Mucosa of descending colon (tissue), 3 donors: ENCODE measurements at regions not wholly inside any gene's neighbourhood (a gene's known extent, or its start where the extent isn't known, plus 50 kb on each side); places are given as distances from the start of the nearest gene placed in this dataset.

Experiments
- ATAC-seq: fragments of 200-7000 bp; cut with Tn5 transposase; one replicate; pipeline ENCODE4 v1.9.1; 2020; ENCODE audit warnings: mild to moderate bottlenecking, moderate library complexity
- DNase-seq, 3 donors: peaks; one replicate each; pipeline ENCODE4 v3.0.0-alpha.2; 2020
- H3K36me3 ChIP-seq: fragments of 200-600 bp; one replicate; pipeline ENCODE4 v1.8.0; 2021; ENCODE audit warnings: low read depth, mild to moderate bottlenecking
- H3K4me1 ChIP-seq: fragments of 200-600 bp; one replicate; pipeline ENCODE4 v1.8.0; 2021; ENCODE audit warnings: low read depth, mild to moderate bottlenecking
- H3K4me3 ChIP-seq: fragments of 200-600 bp; one replicate; pipeline ENCODE4 v1.8.0; 2021; ENCODE audit warnings: mild to moderate bottlenecking
- H3K9me3 ChIP-seq: fragments of 200-600 bp; one replicate; pipeline ENCODE4 v1.8.0; 2021; ENCODE audit warnings: mild to moderate bottlenecking
- CTCF ChIP-seq: fragments of 200-600 bp; IDR thresholded peaks from one replicate; pipeline ENCODE4 v1.8.0; 2022; ENCODE audit warnings: antibody characterized with exemption, mild to moderate bottlenecking
- intact Hi-C, 2 donors: fragments of 100-400 bp; cut with DNase I in 1 of 2; cut with micrococcal nuclease in 1 of 2; formaldehyde crosslinking; loops; one replicate each; pipeline versions ENCODE4 v1.11.0 to v1.11.1; 2022; cut with DNase I, micrococcal nuclease
- donor health status: DM: no; HTN: no; CAD: no; lungs with moderate emphysema.
- donor health status: DM: no; HTN: no; CAD: no.
- donor health status: DM: no; HTN: yes; CAD: no.

GRCh38 chr3:14306142-14306541, 96.3 kb upstream of the SLC6A6 start:
- DNase-seq (no peak), ATAC-seq (no peak)
- no peak for TF ChIP-seq CTCF
- Histone ChIP-seq H3K4me1 (no peaks in the 10 kb centered on the region), H3K9me3 (no peaks in the 10 kb centered on the region), H3K36me3 (no peaks in the 10 kb centered on the region), H3K4me3 (no peak overlapping the region)
- intact Hi-C loops: no loop called here

GRCh38 chr3:14307656-14308302, 94.6 kb upstream of the SLC6A6 start:
- ATAC-seq (no peak), DNase-seq (no peak)
- Histone ChIP-seq H3K4me3 (no peak overlapping the region), H3K9me3 (no peaks in the 10 kb centered on the region), H3K36me3 (no peaks in the 10 kb centered on the region), H3K4me1 (peaks cover 10% of the 10 kb centered on the region)
- intact Hi-C loops: no loop called here
- no peak for TF ChIP-seq CTCF

- H3K36me3 ChIP-seq: no peaks in the 10 kb centered on the region
- intact Hi-C loops: no loop called here
- ATAC-seq: peak; percentile 67
- H3K9me3 ChIP-seq: no peaks in the 10 kb centered on the region
- no peak for DNase-seq
- peaks cover 10% of the 10 kb centered on the region for H3K4me1 ChIP-seq
- no peak for TF ChIP-seq CTCF
- H3K4me3 ChIP-seq: no peak overlapping the region
Observed at GRCh38 chr3:14311729-14312128, 90.7 kb upstream of the SLC6A6 start.

- DNase-seq: peak in 1 of 3 donors; percentile 51
- no peak for TF ChIP-seq CTCF
- Histone ChIP-seq H3K4me3 (no peak overlapping the region), H3K4me1 (peaks cover 10% of the 10 kb centered on the region), H3K9me3 (no peaks in the 10 kb centered on the region), H3K36me3 (no peaks in the 10 kb centered on the region)
- peak; percentile 75 for ATAC-seq
- intact Hi-C loops: no loop called here
Observed at GRCh38 chr3:14312375-14312774, 90.0 kb upstream of the SLC6A6 start.

- DNase-seq (no peak), ATAC-seq (peak; percentile 22)
- no peaks in the 10 kb centered on the region for H3K9me3 ChIP-seq
- intact Hi-C loops: no loop called here
- no peak overlapping the region for H3K4me3 ChIP-seq
- no peaks in the 10 kb centered on the region for H3K36me3 ChIP-seq
- H3K4me1 ChIP-seq: peaks cover 5% of the 10 kb centered on the region
- TF ChIP-seq CTCF: no peak
Observed at GRCh38 chr3:14317057-14317553, 85.3 kb upstream of the SLC6A6 start.
